Left lung (tissue), 4 donors: ENCODE measurements at regions not wholly inside any gene's neighbourhood (a gene's known extent, or its start where the extent isn't known, plus 50 kb on each side); places are given as distances from the start of the nearest gene placed in this dataset.

Experiments used
- ATAC-seq: fragments of 200-7000 bp; cut with Tn5 transposase; one replicate; pipeline ENCODE4 v1.9.1; 2020; ENCODE audit warnings: moderate library complexity
- DNase-seq, 4 donors: peaks; one replicate each; pipeline ENCODE4 v3.0.0-alpha.2; 2013 to 2020
- H3K27ac ChIP-seq, 2 donors: fragments of 200-600 bp; sonication (generic) in 1 of 2; one replicate each; pipeline versions ENCODE4 v1.5.0 to v1.8.0; 2020 to 2021
- H3K27me3 ChIP-seq, 2 donors: fragments of 200-600 bp; sonication (generic) in 1 of 2; one replicate each; pipeline versions ENCODE4 v1.5.0 to v1.8.0; 2020 to 2021
- H3K36me3 ChIP-seq, 2 donors: fragments of 200-600 bp; sonication (generic) in 1 of 2; one replicate each; pipeline versions ENCODE4 v1.5.0 to v1.8.0; 2020 to 2021
- H3K4me1 ChIP-seq, 2 donors: fragments of 200-600 bp; one replicate each; pipeline ENCODE4 v1.8.0; 2021
- H3K4me3 ChIP-seq, 2 donors: fragments of 200-600 bp; sonication (generic) in 1 of 2; one replicate each; pipeline versions ENCODE4 v1.5.0 to v1.8.0; 2020 to 2021; ENCODE audit warnings: mild to moderate bottlenecking in 1 of 2
- H3K9me3 ChIP-seq, 2 donors: fragments of 200-600 bp; sonication (generic) in 1 of 2; one replicate each; pipeline versions ENCODE4 v1.5.0 to v1.8.0; 2020 to 2021
- CTCF ChIP-seq, 2 donors: fragments of 200-600 bp; sonication (generic) in 1 of 2; IDR thresholded peaks; one replicate each; pipeline versions ENCODE4 v1.5.0 to v1.8.0; 2021; ENCODE audit warnings: antibody characterized with exemption in 2 of 2
- intact Hi-C, 2 donors: fragments of 100-400 bp; cut with DNase I; formaldehyde crosslinking; loops; one replicate each; pipeline versions ENCODE4 v1.11.2 to v1.14.2; 2022
- donor health status: DM: no; HTN: yes; CAD: no.
- donor health status: DM: no; HTN: no; CAD: no.

GRCh38 chr7:142385491-142386340 is 127.9 kb upstream of the PRSS58 start:
- ATAC-seq: peak; percentile 94
- peaks cover 0 to 9% of the 10 kb centered on the region in 2 donors for H3K4me1 ChIP-seq
- no peaks in the 10 kb centered on the region for H3K27me3 ChIP-seq
- H3K9me3 ChIP-seq: no peaks in the 10 kb centered on the region
- H3K36me3 ChIP-seq: no peaks in the 10 kb centered on the region
- H3K27ac ChIP-seq: peak overlapping the region in 1 of 2 donors; percentile 45
- intact Hi-C loops: no loop called here
- DNase-seq: peak in 2 of 4 donors; percentile 8 to 32
- peak; percentile 40 to 71 for TF ChIP-seq CTCF (IDR thresholded peaks at IDR 0.05)
- no peak overlapping the region for H3K4me3 ChIP-seq

DNA sequence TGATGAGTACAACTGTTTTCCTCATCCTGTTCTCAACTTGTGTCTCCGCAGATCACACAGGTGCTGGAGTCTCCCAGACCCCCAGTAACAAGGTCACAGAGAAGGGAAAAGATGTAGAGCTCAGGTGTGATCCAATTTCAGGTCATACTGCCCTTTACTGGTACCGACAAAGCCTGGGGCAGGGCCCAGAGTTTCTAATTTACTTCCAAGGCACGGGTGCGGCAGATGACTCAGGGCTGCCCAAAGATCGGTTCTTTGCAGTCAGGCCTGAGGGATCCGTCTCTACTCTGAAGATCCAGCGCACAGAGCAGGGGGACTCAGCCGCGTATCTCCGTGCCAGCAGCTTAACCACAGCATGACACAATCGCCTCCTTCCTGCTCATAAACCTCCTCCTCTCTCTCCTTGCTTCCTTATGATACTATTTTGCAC is 126.7 kb upstream of the PRSS58 start:
- DNase-seq (no peak), ATAC-seq (peak; percentile 58)
- no peak for TF ChIP-seq CTCF (IDR thresholded peaks at IDR 0.05)
- Histone ChIP-seq H3K4me1 (peaks cover 0 to 9% of the 10 kb centered on the region in 2 donors), H3K27ac (peak overlapping the region in 1 of 2 donors; percentile 45), H3K27me3 (no peaks in the 10 kb centered on the region), H3K9me3 (no peaks in the 10 kb centered on the region), H3K4me3 (no peak overlapping the region), H3K36me3 (no peaks in the 10 kb centered on the region)
- intact Hi-C loops: no loop called here

- peaks cover 0 to 9% of the 10 kb centered on the region in 2 donors for H3K4me1 ChIP-seq
- H3K27ac ChIP-seq: peak overlapping the region in 1 of 2 donors; percentile 45
- H3K4me3 ChIP-seq: no peak overlapping the region
Observed at GRCh38 chr7:142383841-142384492, 126.1 kb upstream of the PRSS58 start.

GRCh38 chr7:142381727-142382390 is 124.0 kb upstream of the PRSS58 start:
- Histone ChIP-seq H3K36me3 (no peaks in the 10 kb centered on the region), H3K9me3 (no peaks in the 10 kb centered on the region), H3K4me3 (no peak overlapping the region), H3K27ac (no peak overlapping the region), H3K27me3 (no peaks in the 10 kb centered on the region), H3K4me1 (peaks cover 0 to 9% of the 10 kb centered on the region in 2 donors)
- intact Hi-C loops: no loop called here
- TF ChIP-seq CTCF (IDR thresholded peaks at IDR 0.05): no peak
- DNase-seq (no peak), ATAC-seq (no peak)

More at GRCh38 chr7:142383841-142384492, 126.1 kb upstream of the PRSS58 start:
- H3K36me3 ChIP-seq: no peaks in the 10 kb centered on the region
- peak; percentile 40 for ATAC-seq
- no peak for TF ChIP-seq CTCF (IDR thresholded peaks at IDR 0.05)
- no peaks in the 10 kb centered on the region for H3K9me3 ChIP-seq
- H3K27me3 ChIP-seq: no peaks in the 10 kb centered on the region
- no peak for DNase-seq
- intact Hi-C loops: no loop called here

GRCh38 chr7:142380069-142380468 is 122.2 kb upstream of the PRSS58 start:
- no peaks in the 10 kb centered on the region for H3K36me3 ChIP-seq
- no peak for DNase-seq
- H3K4me3 ChIP-seq: no peak overlapping the region
- no peak overlapping the region for H3K27ac ChIP-seq
- intact Hi-C loops: no loop called here
- no peak for TF ChIP-seq CTCF (IDR thresholded peaks at IDR 0.05)
- no peaks in the 10 kb centered on the region for H3K27me3 ChIP-seq
- ATAC-seq: no peak
- H3K4me1 ChIP-seq: peaks cover 0 to 7% of the 10 kb centered on the region in 2 donors
- H3K9me3 ChIP-seq: no peaks in the 10 kb centered on the region
